NCI-H146 (cell line): ENCODE measurements at regions not wholly inside any gene's neighbourhood (a gene's known extent, or its start where the extent isn't known, plus 50 kb on each side); places are given as distances from the start of the nearest gene placed in this dataset.
"Not testable (repeated sequence)": the region's sequence is repeated elsewhere in the genome, so short reads cannot be mapped to it uniquely, and the experiment has no call there.

Source experiments
- DNase-seq: peaks from one replicate; lab custom pipeline; 2025; lab: John Stamatoyannopoulos, UW

- no peak for DNase-seq
These were observed 105.5 kb downstream of the FEM1C start for GRCh38 chr5:115439042-115439441.

GRCh38 chr5:115435778-115436712, 108.5 kb downstream of the FEM1C start:
- no peak for DNase-seq

GRCh38 chr5:115435065-115435777, 109.4 kb downstream of the FEM1C start:
- no peak for DNase-seq

DNA sequence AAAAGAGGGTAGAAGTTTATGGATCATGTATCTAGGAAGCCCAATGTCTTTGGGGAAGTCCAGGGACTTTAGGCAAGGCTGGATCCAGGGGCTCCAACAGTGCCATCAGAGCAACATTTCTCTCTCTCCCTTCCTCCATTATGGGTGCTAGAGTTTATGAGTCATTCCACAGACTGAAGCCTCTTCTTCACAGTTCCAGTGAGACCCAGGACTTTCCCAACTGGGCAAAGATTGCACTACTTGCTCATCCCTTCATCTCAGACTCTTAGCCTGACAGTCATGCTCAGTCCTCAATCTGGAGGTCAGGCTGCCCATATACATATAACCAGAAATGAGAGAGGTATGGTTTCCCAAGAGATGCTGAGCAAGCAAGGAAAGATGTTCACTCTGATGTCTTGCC, 110.7 kb downstream of the FEM1C start:
- no peak for DNase-seq

DNA sequence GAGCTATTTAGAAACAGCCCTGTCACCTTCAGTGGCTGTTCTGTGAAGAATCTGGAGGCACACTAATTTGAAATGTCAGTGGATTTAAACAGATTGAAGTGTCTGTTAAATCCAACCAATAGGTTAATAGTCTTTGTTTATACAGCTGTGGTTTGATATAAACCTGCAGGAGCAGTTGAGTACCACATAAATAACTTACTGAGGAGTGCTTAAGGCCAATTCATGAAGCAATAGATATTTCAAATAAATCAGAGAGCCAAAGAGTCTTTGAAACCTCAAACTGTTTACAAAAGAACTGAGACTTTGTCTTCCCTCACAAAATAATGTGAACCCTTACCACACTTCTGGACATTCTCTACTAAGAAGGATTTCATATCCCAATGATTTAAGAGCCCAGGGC, 111.9 kb downstream of the FEM1C start:
- DNase-seq: peak; percentile 19

- DNase-seq: peak; percentile 69
These were observed 113.5 kb downstream of the FEM1C start for GRCh38 chr5:115431116-115431515.

GRCh38 chr5:115430374-115430773, 114.2 kb downstream of the FEM1C start:
- DNase-seq: peak; percentile 66

DNA sequence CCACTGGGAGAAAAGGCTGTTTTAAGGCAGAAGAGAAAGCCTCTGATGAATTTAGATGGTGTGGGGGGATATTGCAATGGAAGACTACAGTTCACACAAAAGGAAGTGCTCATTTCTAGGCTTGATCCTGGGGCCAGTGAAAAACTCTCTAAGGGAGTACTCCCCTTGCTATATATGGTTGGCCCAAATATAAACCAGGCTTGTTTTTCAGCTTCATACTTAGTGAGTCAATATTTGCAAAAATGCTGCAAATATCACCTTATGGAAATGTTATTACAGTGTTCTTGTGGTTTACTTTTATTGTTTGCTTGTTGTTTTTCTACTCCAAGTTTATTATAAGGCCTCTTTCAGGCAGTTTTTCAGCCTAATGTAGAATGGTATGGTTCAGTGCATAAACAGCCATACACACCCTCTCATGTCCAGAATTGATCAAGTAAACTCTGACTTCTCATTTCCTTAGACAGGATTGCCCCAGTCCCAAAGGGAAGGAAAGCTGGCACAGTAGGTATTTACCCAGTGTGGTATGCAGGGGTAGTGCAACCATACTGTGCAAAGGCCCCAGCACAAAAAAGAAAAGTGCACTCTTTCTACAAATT, 115.1 kb downstream of the FEM1C start:
- peak; percentile 17 for DNase-seq

- DNase-seq: no peak
These were observed 115.9 kb downstream of the FEM1C start for GRCh38 chr5:115428676-115429075.

GRCh38 chr5:115428248-115428647, 116.3 kb downstream of the FEM1C start:
- no peak for DNase-seq

GRCh38 chr5:115424446-115424845, 120.1 kb downstream of the FEM1C start:
- no peak for DNase-seq

DNA sequence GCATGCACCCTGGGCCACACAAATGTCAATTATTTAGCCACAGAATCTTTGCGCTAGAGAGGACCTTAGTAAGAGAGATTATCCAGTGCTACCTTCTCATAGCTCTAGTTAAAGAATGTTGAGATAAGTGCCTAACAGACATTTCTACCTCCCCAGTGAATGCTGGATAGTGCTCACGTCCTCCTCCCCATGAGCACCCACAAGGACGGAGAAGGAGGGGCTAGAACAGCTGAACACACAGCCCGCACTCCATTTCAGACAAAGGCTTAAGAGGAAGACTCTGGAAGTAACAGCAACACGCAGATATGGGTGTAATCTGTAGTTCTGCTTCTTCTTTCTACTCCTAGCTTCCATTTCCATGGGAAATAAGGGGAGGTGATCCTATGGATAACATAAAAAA, 120.5 kb downstream of the FEM1C start:
- DNase-seq: peak; percentile 1

DNA sequence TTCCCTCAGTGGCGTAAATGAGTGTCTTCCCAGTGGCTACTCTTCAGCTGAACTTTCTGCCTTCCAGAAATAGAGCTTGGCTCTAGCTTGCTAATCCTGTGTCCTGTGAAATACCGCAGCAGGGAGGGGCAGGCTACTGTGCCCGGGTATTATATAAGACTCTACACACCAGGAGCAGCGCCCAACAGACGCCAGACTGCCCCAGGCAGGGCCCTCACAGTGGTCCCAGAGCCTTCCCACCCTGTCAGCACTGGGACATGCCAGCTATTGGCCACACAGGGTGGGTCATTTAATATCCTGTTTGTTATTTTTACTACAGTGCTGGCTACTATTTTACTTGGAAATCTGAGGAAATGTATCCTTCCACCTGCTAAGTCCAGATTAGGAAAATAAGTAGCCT, 121.0 kb downstream of the FEM1C start:
- no peak for DNase-seq

DNA sequence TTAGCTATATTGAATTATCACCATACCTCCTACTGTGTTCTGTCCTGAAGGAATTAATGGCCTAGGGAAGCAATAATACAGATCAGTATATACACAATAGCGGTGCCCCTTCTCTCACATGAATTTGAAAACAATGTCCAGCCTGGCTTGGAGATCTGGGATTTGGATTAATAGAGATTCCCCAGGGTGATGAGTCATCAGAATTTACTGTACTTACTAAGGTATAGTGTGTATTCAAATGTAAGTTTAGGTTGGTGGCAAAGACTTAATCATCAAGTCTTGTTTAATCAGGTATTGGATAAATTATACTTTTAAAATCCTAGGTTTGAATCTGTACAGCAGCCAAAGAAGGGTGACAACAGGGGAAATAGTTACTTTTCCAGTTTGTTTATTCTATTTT, 121.5 kb downstream of the FEM1C start:
- peak; percentile 15 for DNase-seq

GRCh38 chr5:115420812-115421211, 123.8 kb downstream of the FEM1C start:
- DNase-seq: not testable (repeated sequence)

GRCh38 chr5:115419846-115420585, 123.6 kb upstream of the CCDC112 start:
- no peak for DNase-seq

- peak; percentile 93 for DNase-seq
These were observed 122.3 kb upstream of the CCDC112 start for GRCh38 chr5:115418788-115419187.

DNA sequence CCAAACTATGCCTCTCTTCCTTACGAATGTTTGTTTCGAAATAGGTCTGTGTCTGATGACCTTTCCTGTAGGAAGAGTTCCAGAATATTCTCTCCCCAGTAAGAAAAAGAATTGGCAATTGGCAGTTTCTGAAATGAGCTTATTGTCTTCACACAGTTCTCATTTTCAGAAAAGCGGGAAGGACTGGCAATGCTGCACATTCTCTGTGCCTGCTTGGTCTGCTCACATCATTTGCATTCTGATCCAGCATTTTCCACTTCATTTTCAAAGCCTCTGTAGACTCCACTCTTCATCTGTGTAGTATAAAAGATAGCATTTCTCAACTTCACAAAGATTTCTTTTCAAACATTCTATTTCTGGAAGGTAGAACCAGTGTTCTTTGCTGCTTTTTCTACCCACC, 120.6 kb upstream of the CCDC112 start:
- no peak for DNase-seq

- peak; percentile 28 for DNase-seq
These were observed 118.7 kb upstream of the CCDC112 start for GRCh38 chr5:115415143-115415491.

DNA sequence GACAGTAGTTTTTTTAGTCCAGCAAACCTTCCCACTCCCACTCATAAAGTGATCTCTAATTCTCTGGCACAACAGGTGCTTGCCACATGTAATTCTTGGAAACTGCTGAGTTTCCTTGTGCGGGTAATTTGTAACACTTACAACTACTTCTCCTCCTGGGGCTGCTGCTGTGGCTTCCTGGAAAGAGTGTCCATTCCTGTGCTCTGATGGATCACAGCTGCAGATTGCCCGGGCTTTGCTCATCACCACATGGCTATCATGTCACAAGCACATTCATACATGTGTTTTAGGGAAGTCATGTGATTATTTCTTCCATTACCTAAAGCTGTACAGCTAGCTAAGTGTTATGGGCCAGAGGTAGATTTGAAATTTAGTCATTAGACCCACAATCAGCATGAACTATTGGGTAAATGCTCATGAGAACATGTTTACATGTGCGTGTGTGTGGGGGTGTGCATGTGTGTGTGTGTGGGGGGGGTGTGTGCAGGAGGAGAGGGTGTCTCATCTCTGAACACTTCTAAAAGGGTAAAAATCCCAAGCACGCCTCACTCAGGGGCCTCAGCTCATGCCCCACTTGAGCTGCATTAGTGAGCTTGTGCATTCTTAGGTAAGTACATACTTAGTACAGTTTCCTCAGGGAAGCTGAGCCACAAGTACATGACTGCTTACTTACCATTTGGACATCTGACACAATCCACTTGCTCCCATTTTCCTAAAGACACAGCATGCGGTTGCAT, 118.1 kb upstream of the CCDC112 start:
- DNase-seq: no peak

GRCh38 chr5:115413651-115414050, 117.2 kb upstream of the CCDC112 start:
- no peak for DNase-seq
